ENCODE measurements at regions not wholly inside any gene's neighbourhood (a gene's known extent, or its start where the extent isn't known, plus 50 kb on each side); places are given as distances from the start of the nearest gene placed in this dataset.

- no peaks in the 10 kb centered on the region for H3K4me1 ChIP-seq (ENCODE audit: insufficient read depth, low read length)
- 0 out of 2 replicates have a peak, but pooled peaks cover 2% of the 10 kb centered on the region for H3K9me3 ChIP-seq (ENCODE audit: control insufficient read depth, insufficient read depth, low read length)
- H3K9ac ChIP-seq (ENCODE audit: low read depth, low read length) = no peak overlapping the region
- no peaks in the 10 kb centered on the region for H3K36me3 ChIP-seq (ENCODE audit: insufficient read depth, low read length)
Observed at GRCh38 chr16:5598793-5599192, 501.2 kb upstream of the EEF2KMT start.

GRCh38 chr16:5595849-5596248 is 498.3 kb upstream of the EEF2KMT start:
- Histone ChIP-seq H3K4me1 (ENCODE audit: insufficient read depth, low read length) (no peaks in the 10 kb centered on the region), H3K9me3 (ENCODE audit: control insufficient read depth, insufficient read depth, low read length) (no peaks in the 10 kb centered on the region), H3K9ac (ENCODE audit: low read depth, low read length) (no peak overlapping the region), H3K36me3 (ENCODE audit: insufficient read depth, low read length) (no peaks in the 10 kb centered on the region)

DNA sequence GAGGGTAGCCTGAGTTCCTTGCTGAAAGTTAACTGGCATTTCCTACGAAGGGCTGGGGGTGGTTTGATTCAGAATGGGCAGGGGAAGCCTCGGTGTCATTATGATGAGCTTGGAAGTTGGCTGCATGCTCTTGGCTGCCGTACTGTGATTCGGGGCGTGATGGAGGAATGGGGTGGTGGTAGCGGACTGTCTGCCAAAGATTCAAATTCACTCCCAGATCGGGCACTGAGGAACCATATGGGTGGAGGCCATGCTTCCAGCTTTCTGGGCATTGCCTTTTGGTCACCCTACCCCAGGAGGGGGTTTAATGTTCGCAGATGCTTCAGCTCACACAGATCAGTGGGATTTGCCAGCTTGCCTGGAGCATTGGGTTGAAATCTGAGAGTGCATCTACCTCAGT is 492.8 kb upstream of the EEF2KMT start:
- Histone ChIP-seq H3K9ac (ENCODE audit: low read depth, low read length) (no peak overlapping the region), H3K4me1 (ENCODE audit: insufficient read depth, low read length) (no peaks in the 10 kb centered on the region), H3K9me3 (ENCODE audit: control insufficient read depth, insufficient read depth, low read length) (no peaks in the 10 kb centered on the region), H3K36me3 (ENCODE audit: insufficient read depth, low read length) (no peaks in the 10 kb centered on the region)

- H3K9me3 ChIP-seq (ENCODE audit: control insufficient read depth, insufficient read depth, low read length) = no peaks in the 10 kb centered on the region
- H3K4me1 ChIP-seq (ENCODE audit: insufficient read depth, low read length) = no peaks in the 10 kb centered on the region
- no peaks in the 10 kb centered on the region for H3K36me3 ChIP-seq (ENCODE audit: insufficient read depth, low read length)
- H3K9ac ChIP-seq (ENCODE audit: low read depth, low read length) = no peak overlapping the region
Observed at GRCh38 chr16:5589812-5590373, 492.3 kb upstream of the EEF2KMT start.

- H3K36me3 ChIP-seq (ENCODE audit: insufficient read depth, low read length) = no peaks in the 10 kb centered on the region
- H3K9me3 ChIP-seq (ENCODE audit: control insufficient read depth, insufficient read depth, low read length) = no peaks in the 10 kb centered on the region
- no peaks in the 10 kb centered on the region for H3K4me1 ChIP-seq (ENCODE audit: insufficient read depth, low read length)
- H3K9ac ChIP-seq (ENCODE audit: low read depth, low read length) = no peak overlapping the region
Observed at GRCh38 chr16:5584109-5584508, 486.5 kb upstream of the EEF2KMT start.

- no peak overlapping the region for H3K9ac ChIP-seq (ENCODE audit: low read depth, low read length)
- no peaks in the 10 kb centered on the region for H3K9me3 ChIP-seq (ENCODE audit: control insufficient read depth, insufficient read depth, low read length)
- no peaks in the 10 kb centered on the region for H3K4me1 ChIP-seq (ENCODE audit: insufficient read depth, low read length)
- H3K36me3 ChIP-seq (ENCODE audit: insufficient read depth, low read length) = no peaks in the 10 kb centered on the region
Observed at GRCh38 chr16:5582529-5582928, 484.9 kb upstream of the EEF2KMT start.

DNA sequence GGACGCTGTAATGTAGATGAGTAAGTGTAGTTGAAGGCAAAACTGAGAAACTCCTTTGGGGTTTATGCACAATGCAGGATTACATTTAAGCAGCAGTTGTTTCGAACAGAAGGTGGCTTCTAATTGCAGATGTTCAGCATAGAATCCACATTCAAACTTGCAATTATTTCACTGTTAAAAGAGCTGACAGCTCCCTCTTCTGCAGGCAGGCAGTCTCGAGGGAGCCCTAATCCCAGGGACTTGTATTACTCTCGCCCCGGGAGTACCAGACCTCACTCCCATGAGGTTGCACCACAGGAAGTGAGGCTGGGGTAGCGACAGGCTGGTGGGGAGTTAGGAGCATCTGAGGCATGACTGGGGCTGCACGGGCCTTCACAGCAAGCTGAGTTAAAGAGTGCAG is 484.3 kb upstream of the EEF2KMT start:
- Histone ChIP-seq H3K9me3 (ENCODE audit: control insufficient read depth, insufficient read depth, low read length) (no peaks in the 10 kb centered on the region), H3K36me3 (ENCODE audit: insufficient read depth, low read length) (no peaks in the 10 kb centered on the region), H3K4me1 (ENCODE audit: insufficient read depth, low read length) (no peaks in the 10 kb centered on the region), H3K9ac (ENCODE audit: low read depth, low read length) (no peak overlapping the region)

DNA sequence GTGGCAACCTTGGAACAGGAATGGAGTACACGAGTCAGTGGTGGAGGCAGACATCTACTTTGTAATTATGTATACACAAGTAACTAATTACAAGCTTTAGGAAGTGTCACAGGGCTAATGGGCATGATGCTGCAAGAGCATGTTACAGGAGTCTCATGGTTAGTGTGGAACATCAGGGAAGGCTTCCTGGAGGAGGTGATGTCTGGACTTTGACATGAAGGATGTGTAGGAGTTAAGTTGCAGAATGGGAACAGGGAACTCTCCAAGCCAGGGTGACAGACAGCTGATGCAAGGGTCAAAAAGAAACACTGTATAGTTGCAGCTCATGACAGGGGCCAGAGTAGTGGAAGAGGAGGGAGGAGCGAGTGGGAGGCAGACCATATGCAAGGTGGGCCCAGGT is 483.8 kb upstream of the EEF2KMT start:
- no peak overlapping the region for H3K9ac ChIP-seq (ENCODE audit: low read depth, low read length)

DNA sequence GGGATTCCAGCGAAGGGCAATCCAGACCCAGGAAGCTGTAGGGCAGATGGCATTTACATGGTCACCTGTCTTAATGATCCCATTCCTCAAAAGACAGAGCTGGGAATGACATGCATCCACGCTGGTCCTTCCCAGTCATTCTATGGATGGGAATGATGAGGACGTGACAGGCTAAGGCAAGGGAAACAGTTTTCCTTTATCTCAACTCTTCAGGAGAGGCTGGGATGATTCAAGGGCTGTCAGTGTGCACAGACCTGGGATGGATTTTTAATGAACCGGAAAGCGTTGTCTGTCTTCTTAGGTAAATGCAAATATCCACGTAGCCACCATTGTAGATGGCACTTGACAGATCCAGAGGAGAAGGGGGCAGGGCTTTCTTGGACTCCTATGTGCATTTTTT is 483.2 kb upstream of the EEF2KMT start:
- Histone ChIP-seq H3K9ac (ENCODE audit: low read depth, low read length) (no peak overlapping the region), H3K4me1 (ENCODE audit: insufficient read depth, low read length) (no peaks in the 10 kb centered on the region), H3K9me3 (ENCODE audit: control insufficient read depth, insufficient read depth, low read length) (no peaks in the 10 kb centered on the region), H3K36me3 (ENCODE audit: insufficient read depth, low read length) (no peaks in the 10 kb centered on the region)

More for the DNA sequence above, 483.8 kb upstream of the EEF2KMT start:
- H3K4me1 ChIP-seq (ENCODE audit: insufficient read depth, low read length) = no peaks in the 10 kb centered on the region
- H3K9me3 ChIP-seq (ENCODE audit: control insufficient read depth, insufficient read depth, low read length) = no peaks in the 10 kb centered on the region
- H3K36me3 ChIP-seq (ENCODE audit: insufficient read depth, low read length) = no peaks in the 10 kb centered on the region

- Histone ChIP-seq H3K9ac (ENCODE audit: low read depth, low read length) (no peak overlapping the region), H3K4me1 (ENCODE audit: insufficient read depth, low read length) (no peaks in the 10 kb centered on the region), H3K9me3 (ENCODE audit: control insufficient read depth, insufficient read depth, low read length) (no peaks in the 10 kb centered on the region), H3K36me3 (ENCODE audit: insufficient read depth, low read length) (no peaks in the 10 kb centered on the region)
Observed at GRCh38 chr16:5580296-5580695, 482.7 kb upstream of the EEF2KMT start.

DNA sequence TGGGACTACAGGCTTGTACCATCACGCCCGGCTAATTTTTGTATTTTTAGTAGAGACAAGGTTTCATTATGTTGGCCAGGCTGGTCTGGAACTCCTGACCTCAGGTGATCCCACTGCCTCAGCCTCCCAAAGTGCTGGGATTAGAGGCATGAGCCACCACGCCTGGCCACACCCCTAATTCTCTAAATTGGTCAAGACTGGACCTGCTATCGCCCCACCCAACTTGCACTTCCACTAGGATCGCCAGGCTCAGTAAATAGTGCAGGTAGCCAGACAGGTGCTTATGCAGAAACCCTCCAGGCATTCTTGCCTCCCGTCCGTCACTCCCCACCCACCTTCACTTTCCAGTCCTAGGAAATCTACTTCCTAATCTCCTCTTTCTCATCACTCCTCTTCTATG is 481.4 kb upstream of the EEF2KMT start:
- H3K4me1 ChIP-seq (ENCODE audit: insufficient read depth, low read length) = no peaks in the 10 kb centered on the region
- H3K9ac ChIP-seq (ENCODE audit: low read depth, low read length) = no peak overlapping the region
- H3K36me3 ChIP-seq (ENCODE audit: insufficient read depth, low read length) = no peaks in the 10 kb centered on the region
- no peaks in the 10 kb centered on the region for H3K9me3 ChIP-seq (ENCODE audit: control insufficient read depth, insufficient read depth, low read length)

DNA sequence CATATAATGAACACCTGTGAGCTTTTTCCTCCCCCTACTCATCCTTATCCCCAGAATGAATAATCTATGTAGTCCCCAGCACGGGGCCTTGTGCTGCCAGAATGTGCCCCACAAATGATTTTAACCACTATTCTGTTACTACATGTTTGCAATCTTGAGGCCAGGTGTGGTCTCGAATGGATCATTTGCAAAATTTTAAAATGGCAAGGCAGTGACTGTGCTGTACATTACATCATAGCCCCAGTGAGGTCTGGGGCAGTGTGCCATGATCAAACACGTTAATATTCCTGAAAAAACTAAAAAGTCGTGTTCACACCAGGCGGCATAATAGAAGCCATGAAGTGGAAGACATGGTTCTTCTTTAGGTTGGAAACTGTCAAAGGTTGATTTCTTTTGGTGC is 479.9 kb upstream of the EEF2KMT start:
- no peaks in the 10 kb centered on the region for H3K4me1 ChIP-seq (ENCODE audit: insufficient read depth, low read length)
- H3K9me3 ChIP-seq (ENCODE audit: control insufficient read depth, insufficient read depth, low read length) = no peaks in the 10 kb centered on the region
- no peaks in the 10 kb centered on the region for H3K36me3 ChIP-seq (ENCODE audit: insufficient read depth, low read length)
- H3K9ac ChIP-seq (ENCODE audit: low read depth, low read length) = no peak overlapping the region

GRCh38 chr16:5575646-5576245 is 478.2 kb upstream of the EEF2KMT start:
- Histone ChIP-seq H3K9me3 (ENCODE audit: control insufficient read depth, insufficient read depth, low read length) (no peaks in the 10 kb centered on the region), H3K36me3 (ENCODE audit: insufficient read depth, low read length) (no peaks in the 10 kb centered on the region)

GRCh38 chr16:5575121-5575520 is 477.5 kb upstream of the EEF2KMT start:
- Histone ChIP-seq H3K36me3 (ENCODE audit: insufficient read depth, low read length) (no peaks in the 10 kb centered on the region), H3K9ac (ENCODE audit: low read depth, low read length) (no peak overlapping the region), H3K9me3 (ENCODE audit: control insufficient read depth, insufficient read depth, low read length) (no peaks in the 10 kb centered on the region), H3K4me1 (ENCODE audit: insufficient read depth, low read length) (no peaks in the 10 kb centered on the region)

More at GRCh38 chr16:5575646-5576245, 478.2 kb upstream of the EEF2KMT start:
- Histone ChIP-seq H3K4me1 (ENCODE audit: insufficient read depth, low read length) (no peaks in the 10 kb centered on the region), H3K9ac (ENCODE audit: low read depth, low read length) (no peak overlapping the region)

GRCh38 chr16:5572056-5572455 is 474.5 kb upstream of the EEF2KMT start:
- Histone ChIP-seq H3K36me3 (ENCODE audit: insufficient read depth, low read length) (no peaks in the 10 kb centered on the region), H3K4me1 (ENCODE audit: insufficient read depth, low read length) (0 out of 2 replicates have a peak, but pooled peaks cover 3% of the 10 kb centered on the region), H3K9me3 (ENCODE audit: control insufficient read depth, insufficient read depth, low read length) (no peaks in the 10 kb centered on the region), H3K9ac (ENCODE audit: low read depth, low read length) (no peak overlapping the region)
